Ishikawa (cell line): ENCODE measurements at regions not wholly inside any gene's neighbourhood (a gene's known extent, or its start where the extent isn't known, plus 50 kb on each side); places are given as distances from the start of the nearest gene placed in this dataset.

Source experiments
- CREB1 ChIP-seq: IDR thresholded peaks from 2 replicates; pipeline ENCODE4 v1.6.1; 2012; ENCODE audit warnings: low read depth
- ZBTB7A ChIP-seq: IDR thresholded peaks from 2 replicates; pipeline ENCODE4 v1.6.1; 2012; ENCODE audit warnings: low read depth
- TF ChIP-seq, protein P1 (sequence below): IDR thresholded peaks from 2 replicates; pipeline ENCODE4 v1.6.1; 2012; ENCODE audit warnings: low read depth, mild to moderate bottlenecking
- TF ChIP-seq, protein P2 (sequence below): IDR thresholded peaks from 2 replicates; pipeline ENCODE4 v1.6.1; 2012
- TF ChIP-seq, protein P3 (sequence below): IDR thresholded peaks from 2 replicates; pipeline ENCODE4 v1.6.1; 2012

DNA sequence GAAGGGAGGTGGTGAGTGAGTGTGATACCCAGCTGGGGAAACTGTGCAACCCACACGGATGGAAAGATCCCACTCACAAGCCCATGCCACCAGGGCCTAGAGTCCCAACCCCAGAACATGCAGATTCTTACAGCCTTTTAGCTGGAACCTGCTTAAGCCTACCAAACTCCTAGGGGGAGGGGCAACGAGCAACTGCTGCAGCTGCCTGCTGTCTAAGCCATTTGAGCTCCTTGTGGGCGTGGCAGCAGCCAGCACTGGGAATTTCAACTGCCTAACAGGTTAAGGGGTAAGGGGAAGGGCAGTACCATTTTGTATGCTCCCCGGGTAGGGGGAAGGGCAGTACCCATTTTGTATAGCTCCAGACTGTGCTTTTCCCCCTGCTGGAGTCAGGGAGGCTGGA is 673.2 kb upstream of the BCHE start:
- TF ChIP-seq CREB1: no peak
- TF ChIP-seq, protein P1, sequence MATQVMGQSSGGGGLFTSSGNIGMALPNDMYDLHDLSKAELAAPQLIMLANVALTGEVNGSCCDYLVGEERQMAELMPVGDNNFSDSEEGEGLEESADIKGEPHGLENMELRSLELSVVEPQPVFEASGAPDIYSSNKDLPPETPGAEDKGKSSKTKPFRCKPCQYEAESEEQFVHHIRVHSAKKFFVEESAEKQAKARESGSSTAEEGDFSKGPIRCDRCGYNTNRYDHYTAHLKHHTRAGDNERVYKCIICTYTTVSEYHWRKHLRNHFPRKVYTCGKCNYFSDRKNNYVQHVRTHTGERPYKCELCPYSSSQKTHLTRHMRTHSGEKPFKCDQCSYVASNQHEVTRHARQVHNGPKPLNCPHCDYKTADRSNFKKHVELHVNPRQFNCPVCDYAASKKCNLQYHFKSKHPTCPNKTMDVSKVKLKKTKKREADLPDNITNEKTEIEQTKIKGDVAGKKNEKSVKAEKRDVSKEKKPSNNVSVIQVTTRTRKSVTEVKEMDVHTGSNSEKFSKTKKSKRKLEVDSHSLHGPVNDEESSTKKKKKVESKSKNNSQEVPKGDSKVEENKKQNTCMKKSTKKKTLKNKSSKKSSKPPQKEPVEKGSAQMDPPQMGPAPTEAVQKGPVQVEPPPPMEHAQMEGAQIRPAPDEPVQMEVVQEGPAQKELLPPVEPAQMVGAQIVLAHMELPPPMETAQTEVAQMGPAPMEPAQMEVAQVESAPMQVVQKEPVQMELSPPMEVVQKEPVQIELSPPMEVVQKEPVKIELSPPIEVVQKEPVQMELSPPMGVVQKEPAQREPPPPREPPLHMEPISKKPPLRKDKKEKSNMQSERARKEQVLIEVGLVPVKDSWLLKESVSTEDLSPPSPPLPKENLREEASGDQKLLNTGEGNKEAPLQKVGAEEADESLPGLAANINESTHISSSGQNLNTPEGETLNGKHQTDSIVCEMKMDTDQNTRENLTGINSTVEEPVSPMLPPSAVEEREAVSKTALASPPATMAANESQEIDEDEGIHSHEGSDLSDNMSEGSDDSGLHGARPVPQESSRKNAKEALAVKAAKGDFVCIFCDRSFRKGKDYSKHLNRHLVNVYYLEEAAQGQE: no peak
- TF ChIP-seq, protein P2, sequence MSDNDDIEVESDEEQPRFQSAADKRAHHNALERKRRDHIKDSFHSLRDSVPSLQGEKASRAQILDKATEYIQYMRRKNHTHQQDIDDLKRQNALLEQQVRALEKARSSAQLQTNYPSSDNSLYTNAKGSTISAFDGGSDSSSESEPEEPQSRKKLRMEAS: no peak
- no peak for TF ChIP-seq ZBTB7A
- TF ChIP-seq, protein P3, sequence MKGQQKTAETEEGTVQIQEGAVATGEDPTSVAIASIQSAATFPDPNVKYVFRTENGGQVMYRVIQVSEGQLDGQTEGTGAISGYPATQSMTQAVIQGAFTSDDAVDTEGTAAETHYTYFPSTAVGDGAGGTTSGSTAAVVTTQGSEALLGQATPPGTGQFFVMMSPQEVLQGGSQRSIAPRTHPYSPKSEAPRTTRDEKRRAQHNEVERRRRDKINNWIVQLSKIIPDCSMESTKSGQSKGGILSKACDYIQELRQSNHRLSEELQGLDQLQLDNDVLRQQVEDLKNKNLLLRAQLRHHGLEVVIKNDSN: no peak
